Panc1 (cell line): ENCODE measurements at regions not wholly inside any gene's neighbourhood (a gene's known extent, or its start where the extent isn't known, plus 50 kb on each side); places are given as distances from the start of the nearest gene placed in this dataset.
"Not testable (repeated sequence)": the region's sequence is repeated elsewhere in the genome, so short reads cannot be mapped to it uniquely, and the experiment has no call there.

ENCODE experiments used
- ATAC-seq: fragments of 200-7000 bp; cut with Tn5 transposase; 2 replicates; pipeline ENCODE4 v1.9.1; 2020; ENCODE audit warnings: mild to moderate bottlenecking, moderate library complexity
- BruUV-seq: library from RNA; stranded (reverse); fragments of 400-500 nt; replicated peaks from 2 replicates; lab custom pipeline; 2021; lab: Mats Ljungman, UMichigan
- CTCF ChIA-PET: fragments of 300-600 bp; sonication (Branson Sonifier 250); formaldehyde crosslinking; loops from one replicate; lab custom pipeline; 2022; ENCODE audit warnings: antibody characterized with exemption; lab: Charles Lee
- POLR2A ChIA-PET: fragments of 300-600 bp; sonication (Branson Sonifier 250); formaldehyde crosslinking; loops from one replicate; lab custom pipeline; 2022; ENCODE audit warnings: antibody characterized with exemption; lab: Charles Lee
- DNase-seq: peaks from one replicate; pipeline ENCODE4 v3.0.0-alpha.2; 2010; ENCODE audit warnings: low read depth, low spot score
- H3K27ac ChIP-seq: 2 replicates; pipeline ENCODE4 v1.5.1; 2011; ENCODE audit warnings: mild to moderate bottlenecking, low read length, inconsistent platforms
- H3K27me3 ChIP-seq: fragments of 200-500 bp; sonication (Bioruptor generic); 2 replicates; pipeline ENCODE4 v1.6.0; 2014; ENCODE audit warnings: low read length, inconsistent platforms; ENCODE audit not compliant: control insufficient read depth, insufficient read depth
- H3K36me3 ChIP-seq: fragments of 200-500 bp; sonication (Bioruptor generic); 2 replicates; pipeline ENCODE4 v1.5.1; 2014; ENCODE audit warnings: inconsistent platforms, mild to moderate bottlenecking, low read length, moderate library complexity; ENCODE audit not compliant: control insufficient read depth, insufficient read depth
- H3K4me1 ChIP-seq: 2 replicates; pipeline ENCODE4 v1.5.1; 2011; ENCODE audit warnings: inconsistent platforms, mild to moderate bottlenecking, low read length, moderate library complexity; ENCODE audit not compliant: control insufficient read depth, insufficient read depth
- H3K4me3 ChIP-seq, 2 experiments: 2 replicates each; pipeline ENCODE4 v1.5.1; 2011 to 2012; ENCODE audit warnings: low read depth in 2 of 2, low read length in 2 of 2, mild to moderate bottlenecking in 2 of 2, inconsistent platforms in 1 of 2, moderate library complexity in 1 of 2
- H3K9me3 ChIP-seq: fragments of 200-500 bp; sonication (Bioruptor generic); 2 replicates; pipeline ENCODE4 v1.5.1; 2014; ENCODE audit warnings: low read depth, mild to moderate bottlenecking, inconsistent platforms, low read length, moderate library complexity; ENCODE audit not compliant: control insufficient read depth, insufficient read depth
- CTCF ChIP-seq: fragments of 450-650 bp; IDR thresholded peaks from 2 replicates; pipeline ENCODE4 v1.5.1; 2017; ENCODE audit warnings: mild to moderate bottlenecking
- POLR2AphosphoS5 ChIP-seq: IDR thresholded peaks from 2 replicates; pipeline ENCODE4 v1.6.1; 2012; ENCODE audit warnings: mild to moderate bottlenecking, low read depth, low read length, moderate library complexity
- SIN3A ChIP-seq: IDR thresholded peaks from 2 replicates; pipeline ENCODE4 v1.6.1; 2012; ENCODE audit warnings: low read depth, mild to moderate bottlenecking, low read length, moderate library complexity, borderline replicate concordance; ENCODE audit not compliant: insufficient read depth
- TCF7L2 ChIP-seq: IDR thresholded peaks from 2 replicates; pipeline ENCODE4 v1.6.1; 2011; ENCODE audit warnings: mild to moderate bottlenecking, low read depth, low read length, inconsistent platforms
- in situ Hi-C: cut with HindIII; loops from 2 replicates; pipeline ENCODE4 v1.10.0; 2016; ENCODE audit warnings: low sequenced_read_pairs, low pct_unique_long_range_greater_than_20kb
- intact Hi-C: fragments of 100-400 bp; cut with micrococcal nuclease; formaldehyde crosslinking; loops from one replicate; pipeline ENCODE4 v1.10.0; 2022; ENCODE audit not compliant: unreplicated experiment
- TF ChIP-seq, protein P1 (sequence below), 2 experiments: IDR thresholded peaks; 2 replicates each; pipeline ENCODE4 v1.6.1; 2011 to 2012; ENCODE audit warnings: low read depth in 2 of 2, control low read depth in 1 of 2, low read length in 1 of 2, mild to moderate bottlenecking in 1 of 2, moderate library complexity in 1 of 2; ENCODE audit not compliant: insufficient read depth in 1 of 2

DNA sequence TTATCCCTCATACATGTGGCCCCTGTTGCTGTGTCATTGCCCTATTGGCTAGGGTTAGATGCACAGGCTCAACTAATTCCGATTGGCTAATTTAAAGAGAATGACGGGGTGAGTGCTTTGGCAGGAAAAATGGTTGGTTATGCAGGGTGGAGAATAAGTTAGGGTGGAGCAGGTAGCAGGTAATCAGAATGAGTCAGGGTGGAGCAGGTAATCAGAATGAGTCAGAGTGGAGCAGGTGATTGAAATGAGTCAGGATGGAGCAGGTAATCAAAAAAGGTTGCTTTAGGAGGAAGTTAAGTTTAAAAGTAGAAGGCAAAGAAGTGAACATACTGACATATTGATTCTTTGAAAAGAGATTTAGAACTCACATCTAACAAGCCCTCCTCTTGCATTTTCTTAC is 513.5 kb downstream of the EDEM1 start:
- H3K36me3 ChIP-seq, H3K27me3 ChIP-seq, H3K4me3 ChIP-seq, H3K9me3 ChIP-seq, ATAC-seq, H3K27ac ChIP-seq, POLR2A ChIA-PET, DNase-seq, BruUV-seq, H3K4me1 ChIP-seq, in situ Hi-C loops, CTCF ChIA-PET, intact Hi-C loops: not testable (repeated sequence)

DNA sequence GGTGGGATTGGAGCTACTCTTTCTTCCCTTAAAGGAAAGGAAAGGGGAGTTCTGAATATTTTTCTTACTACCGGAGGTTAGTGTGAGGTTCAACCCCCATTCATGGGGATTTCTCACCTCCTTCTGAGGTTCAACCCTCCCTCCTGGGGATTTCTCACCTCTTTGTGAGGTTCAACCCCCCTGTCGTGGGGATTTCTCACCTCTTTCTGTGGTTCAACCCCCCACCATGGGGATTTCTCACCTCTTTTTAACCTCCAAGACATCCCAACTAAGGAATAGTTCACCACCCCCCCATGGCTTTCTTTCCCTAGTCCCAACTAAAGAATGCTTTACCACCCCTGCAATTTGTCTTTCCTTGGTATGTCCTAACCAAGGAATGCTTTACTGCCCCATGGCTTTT is 520.3 kb downstream of the EDEM1 start:
- intact Hi-C loops (no loop called here), in situ Hi-C loops (no loop called here)
- Histone ChIP-seq H3K4me1 (no peaks in the 10 kb centered on the region), H3K9me3 (no peaks in the 10 kb centered on the region), H3K27me3 (no peaks in the 10 kb centered on the region), H3K27ac (no peak overlapping the region), H3K4me3 (no peak overlapping the region), H3K36me3 (no peaks in the 10 kb centered on the region)
- no peak for TF ChIP-seq SIN3A
- TF ChIP-seq, protein P1, sequence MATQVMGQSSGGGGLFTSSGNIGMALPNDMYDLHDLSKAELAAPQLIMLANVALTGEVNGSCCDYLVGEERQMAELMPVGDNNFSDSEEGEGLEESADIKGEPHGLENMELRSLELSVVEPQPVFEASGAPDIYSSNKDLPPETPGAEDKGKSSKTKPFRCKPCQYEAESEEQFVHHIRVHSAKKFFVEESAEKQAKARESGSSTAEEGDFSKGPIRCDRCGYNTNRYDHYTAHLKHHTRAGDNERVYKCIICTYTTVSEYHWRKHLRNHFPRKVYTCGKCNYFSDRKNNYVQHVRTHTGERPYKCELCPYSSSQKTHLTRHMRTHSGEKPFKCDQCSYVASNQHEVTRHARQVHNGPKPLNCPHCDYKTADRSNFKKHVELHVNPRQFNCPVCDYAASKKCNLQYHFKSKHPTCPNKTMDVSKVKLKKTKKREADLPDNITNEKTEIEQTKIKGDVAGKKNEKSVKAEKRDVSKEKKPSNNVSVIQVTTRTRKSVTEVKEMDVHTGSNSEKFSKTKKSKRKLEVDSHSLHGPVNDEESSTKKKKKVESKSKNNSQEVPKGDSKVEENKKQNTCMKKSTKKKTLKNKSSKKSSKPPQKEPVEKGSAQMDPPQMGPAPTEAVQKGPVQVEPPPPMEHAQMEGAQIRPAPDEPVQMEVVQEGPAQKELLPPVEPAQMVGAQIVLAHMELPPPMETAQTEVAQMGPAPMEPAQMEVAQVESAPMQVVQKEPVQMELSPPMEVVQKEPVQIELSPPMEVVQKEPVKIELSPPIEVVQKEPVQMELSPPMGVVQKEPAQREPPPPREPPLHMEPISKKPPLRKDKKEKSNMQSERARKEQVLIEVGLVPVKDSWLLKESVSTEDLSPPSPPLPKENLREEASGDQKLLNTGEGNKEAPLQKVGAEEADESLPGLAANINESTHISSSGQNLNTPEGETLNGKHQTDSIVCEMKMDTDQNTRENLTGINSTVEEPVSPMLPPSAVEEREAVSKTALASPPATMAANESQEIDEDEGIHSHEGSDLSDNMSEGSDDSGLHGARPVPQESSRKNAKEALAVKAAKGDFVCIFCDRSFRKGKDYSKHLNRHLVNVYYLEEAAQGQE (IDR thresholded peaks at IDR 0.05; ENCODE audit: insufficient read depth in 1 of 2, low read depth in 2 of 2, low read length in 1 of 2), result no peak
- no peak for TF ChIP-seq TCF7L2
- no peak for TF ChIP-seq POLR2AphosphoS5
- TF ChIP-seq CTCF, result no peak
- ChIA-PET POLR2A (no interaction called here), CTCF (no interaction called here)
- ATAC-seq (no peak), DNase-seq (no peak)
- BruUV-seq, result no TSS peak

DNA sequence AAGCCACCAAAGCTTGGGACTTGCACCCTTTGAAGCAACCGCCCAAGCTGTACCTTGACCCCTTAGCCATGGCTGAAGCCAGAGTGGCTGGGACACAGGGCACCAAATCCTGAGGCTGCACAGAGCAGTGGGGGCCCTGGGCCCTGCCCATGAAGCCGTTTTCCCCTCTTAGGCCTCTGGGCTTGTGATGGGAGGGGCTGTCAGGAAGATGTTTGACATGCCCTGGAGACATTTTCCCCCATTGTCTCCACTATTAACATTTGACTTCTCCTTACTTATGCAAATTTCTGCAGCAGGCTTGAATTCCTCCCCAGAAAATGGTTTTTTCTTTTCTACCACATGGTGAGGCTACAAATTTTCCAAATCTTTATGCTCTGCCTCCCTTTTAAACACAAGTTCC is 522.2 kb downstream of the EDEM1 start:
- intact Hi-C loops (no loop called here), in situ Hi-C loops (no loop called here)
- TF ChIP-seq TCF7L2, result no peak
- no peak for TF ChIP-seq POLR2AphosphoS5
- TF ChIP-seq CTCF, result no peak
- no peak for TF ChIP-seq SIN3A
- TF ChIP-seq, protein P1 (IDR thresholded peaks at IDR 0.05; ENCODE audit: insufficient read depth in 1 of 2, low read depth in 2 of 2, low read length in 1 of 2), result no peak
- H3K4me1 ChIP-seq, result no peaks in the 10 kb centered on the region
- no peaks in the 10 kb centered on the region for H3K27me3 ChIP-seq
- no peaks in the 10 kb centered on the region for H3K9me3 ChIP-seq
- H3K27ac ChIP-seq, result no peak overlapping the region
- no TSS peak for BruUV-seq
- ChIA-PET CTCF (no interaction called here), POLR2A (no interaction called here)
- H3K36me3 ChIP-seq, result no peaks in the 10 kb centered on the region
- no peak overlapping the region for H3K4me3 ChIP-seq
- DNase-seq (no peak), ATAC-seq (no peak)
